Stimulated activated naive CD8-positive, alpha-beta T cell treated with anti-CD3 and anti-CD28 coated beads, Interleukin-15, amount 100 ng/mL, for 72 hours (primary cell): ENCODE measurements at regions not wholly inside any gene's neighbourhood (a gene's known extent, or its start where the extent isn't known, plus 50 kb on each side); places are given as distances from the start of the nearest gene placed in this dataset.

Experiments used
- ATAC-seq: fragments of 150-1000 bp; cut with Tn5 transposase; 2 replicates; pipeline ENCODE4 v1.10.0; 2021; ENCODE audit warnings: mild to moderate bottlenecking, moderate library complexity
- DNase-seq, 2 donors: peaks; one replicate each; pipeline ENCODE4 v3.0.0; 2021 to 2022
- H3K27ac Mint-ChIP-seq, 2 donors: one replicate each; pipeline ENCODE4 v1.8.0; 2022; ENCODE audit warnings: mild to moderate bottlenecking in 2 of 2, mixed read lengths in 2 of 2, moderate library complexity in 2 of 2
- H3K27me3 Mint-ChIP-seq: one replicate; pipeline ENCODE4 v1.8.0; 2022; ENCODE audit warnings: mixed read lengths
- H3K4me1 Mint-ChIP-seq: one replicate; pipeline ENCODE4 v1.8.0; 2022; ENCODE audit warnings: mild to moderate bottlenecking, mixed read lengths
- H3K4me3 Mint-ChIP-seq, 2 donors: one replicate each; pipeline ENCODE4 v1.8.0; 2022; ENCODE audit warnings: mild to moderate bottlenecking in 2 of 2, mixed read lengths in 2 of 2, moderate library complexity in 1 of 2
- H3K9me3 Mint-ChIP-seq, 2 donors: one replicate each; pipeline ENCODE4 v1.8.0; 2022; ENCODE audit warnings: mixed read lengths in 2 of 2

DNA sequence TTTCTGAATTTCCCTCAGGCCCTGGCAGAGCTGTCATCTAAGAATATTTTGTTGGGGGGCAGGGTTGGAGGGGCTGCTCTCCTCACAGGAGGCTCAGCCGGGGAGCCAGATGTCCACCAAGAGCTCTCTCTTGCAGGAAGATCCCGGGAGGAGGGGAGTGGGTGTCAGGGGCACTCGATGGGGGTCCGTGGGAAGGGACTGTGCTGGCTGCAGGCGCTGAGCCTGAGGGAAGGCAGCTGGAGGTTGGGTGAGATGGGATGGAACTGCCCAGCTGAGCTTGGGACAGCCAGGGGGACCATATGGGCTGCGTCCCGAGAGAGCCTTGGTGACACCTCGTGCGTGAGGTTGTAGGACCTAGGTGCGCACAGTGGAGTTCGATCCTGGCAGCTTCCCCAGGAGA is 111.2 kb upstream of the GSE1 start:
- peak overlapping the region in 1 of 2 donors; percentile 76 for H3K27ac Mint-ChIP-seq
- DNase-seq (no peak), ATAC-seq (no peak)
- no peaks in the 10 kb centered on the region for H3K4me1 Mint-ChIP-seq
- H3K4me3 Mint-ChIP-seq, result no peak overlapping the region
- H3K9me3 Mint-ChIP-seq, result no peaks in the 10 kb centered on the region
- no peaks in the 10 kb centered on the region for H3K27me3 Mint-ChIP-seq

DNA sequence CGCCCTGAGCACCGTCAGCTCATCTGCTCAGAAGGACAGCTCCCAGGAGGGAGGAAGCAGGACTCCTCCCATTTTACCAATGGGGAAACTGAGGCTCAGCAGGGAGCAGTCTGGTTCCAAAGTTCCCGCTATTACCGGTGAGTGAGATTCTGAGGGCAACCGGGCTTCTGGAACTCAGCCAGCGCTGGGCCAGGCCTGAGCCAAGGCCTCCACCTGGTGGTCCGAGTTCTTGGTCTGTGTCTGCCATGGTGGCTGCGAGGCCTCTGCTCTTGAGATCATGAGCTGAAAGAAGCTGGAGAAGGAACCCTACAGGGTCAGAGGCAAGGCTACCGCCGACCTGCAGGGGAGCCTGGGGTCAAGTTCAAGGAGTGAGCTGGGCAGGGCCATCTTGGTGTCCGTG is 110.8 kb upstream of the GSE1 start:
- no peaks in the 10 kb centered on the region for H3K4me1 Mint-ChIP-seq
- no peak overlapping the region for H3K4me3 Mint-ChIP-seq
- no peak overlapping the region for H3K27ac Mint-ChIP-seq
- no peaks in the 10 kb centered on the region for H3K27me3 Mint-ChIP-seq
- DNase-seq (no peak), ATAC-seq (no peak)
- H3K9me3 Mint-ChIP-seq, result no peaks in the 10 kb centered on the region

DNA sequence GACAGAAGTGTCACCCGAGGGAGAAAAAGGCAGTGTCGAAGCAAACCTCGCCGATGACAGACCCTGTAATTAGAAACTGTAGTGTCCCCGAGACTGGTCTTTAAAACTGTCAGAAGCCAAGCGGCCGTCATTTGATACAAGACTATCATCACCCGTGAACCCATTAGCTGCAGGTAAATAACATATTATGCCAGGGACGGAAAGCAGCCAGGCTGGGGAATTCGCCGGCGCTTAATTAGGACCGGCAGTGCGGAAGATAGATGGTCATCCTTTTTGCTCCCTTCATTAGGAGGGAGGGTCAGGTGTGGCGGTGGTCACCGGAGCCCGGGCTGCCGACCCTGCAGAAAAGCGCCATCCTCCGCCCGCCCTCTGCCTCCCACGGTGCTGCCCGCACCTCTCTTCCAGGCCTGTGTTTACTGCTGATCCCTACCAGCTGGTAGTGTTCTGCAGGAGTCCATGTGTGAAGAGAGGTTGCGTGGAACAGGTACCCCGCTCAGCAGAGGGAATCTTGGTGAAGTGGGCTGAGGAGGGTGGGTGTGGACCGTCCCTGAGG is 109.4 kb upstream of the GSE1 start:
- H3K27me3 Mint-ChIP-seq, result no peaks in the 10 kb centered on the region
- H3K4me3 Mint-ChIP-seq, result no peak overlapping the region
- ATAC-seq, result no peak
- H3K4me1 Mint-ChIP-seq, result no peaks in the 10 kb centered on the region
- no peak overlapping the region for H3K27ac Mint-ChIP-seq
- no peak for DNase-seq
- no peaks in the 10 kb centered on the region for H3K9me3 Mint-ChIP-seq

DNA sequence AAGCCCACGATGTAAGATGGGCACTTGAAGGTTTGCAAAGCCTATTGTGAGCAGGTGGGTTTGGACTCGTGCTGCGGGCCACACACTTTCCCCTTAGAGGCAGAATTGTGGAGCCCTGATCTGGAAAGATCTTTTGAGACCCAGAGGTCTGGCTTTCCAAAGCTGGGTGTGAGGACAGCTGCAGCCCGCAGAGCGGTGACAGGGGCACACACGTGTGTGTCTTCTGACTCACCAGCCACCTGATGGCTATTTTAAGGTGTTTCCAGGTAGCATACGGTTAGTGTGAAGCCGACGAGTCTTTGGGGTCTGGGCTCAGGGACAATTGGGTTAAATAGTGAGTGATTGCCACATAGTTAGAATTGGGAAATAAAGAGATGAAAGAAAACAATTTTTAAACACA is 108.9 kb upstream of the GSE1 start:
- ATAC-seq, result no peak
- H3K27ac Mint-ChIP-seq, result no peak overlapping the region

DNA sequence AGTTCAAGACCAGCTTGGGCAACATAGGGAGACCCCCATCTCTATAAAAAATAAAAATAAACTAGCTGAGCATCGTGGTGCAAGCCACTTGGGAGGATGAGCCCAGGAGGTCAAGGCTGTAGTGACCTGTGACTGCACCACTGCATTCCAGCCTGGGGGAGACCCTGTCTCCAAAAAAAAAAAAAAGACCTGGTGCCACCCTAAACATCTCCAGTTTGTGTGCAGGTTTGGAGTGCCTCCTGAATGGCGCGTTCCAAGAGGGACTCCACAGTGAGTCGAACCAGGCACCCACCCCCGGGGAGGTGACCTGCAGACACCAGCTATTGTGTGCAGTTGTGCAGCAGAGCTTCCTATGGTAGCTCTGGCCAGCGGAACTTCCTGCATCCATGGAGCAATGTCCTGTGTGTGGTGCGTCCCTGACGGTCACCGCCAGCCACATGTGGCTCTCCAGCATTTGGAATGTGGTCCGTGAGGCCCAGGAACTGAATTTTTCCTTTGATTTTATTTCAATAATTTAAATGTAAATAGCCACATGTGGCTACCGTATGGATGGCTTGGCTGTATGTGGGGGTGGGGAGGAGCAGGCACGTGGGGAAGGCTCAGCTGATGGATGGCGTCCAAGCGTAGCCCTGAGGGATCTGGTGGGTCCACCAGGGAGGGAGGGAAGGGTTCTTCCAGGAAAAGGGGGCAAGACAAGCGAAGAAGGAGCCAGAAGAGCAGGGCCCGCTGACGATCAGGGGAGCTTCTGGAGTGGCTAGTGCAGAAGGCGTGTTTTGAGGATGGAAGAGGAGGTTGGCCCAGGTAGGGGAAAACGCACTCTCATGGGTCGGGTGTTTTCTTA is 107.1 kb upstream of the GSE1 start:
- H3K4me3 Mint-ChIP-seq, result no peak overlapping the region
- H3K27me3 Mint-ChIP-seq, result no peaks in the 10 kb centered on the region
- ATAC-seq (no peak), DNase-seq (no peak)
- no peak overlapping the region for H3K27ac Mint-ChIP-seq
- H3K9me3 Mint-ChIP-seq, result no peaks in the 10 kb centered on the region
- no peaks in the 10 kb centered on the region for H3K4me1 Mint-ChIP-seq

More for the DNA sequence above, 108.9 kb upstream of the GSE1 start:
- H3K27me3 Mint-ChIP-seq, result no peaks in the 10 kb centered on the region
- no peaks in the 10 kb centered on the region for H3K4me1 Mint-ChIP-seq
- DNase-seq, result no peak
- H3K4me3 Mint-ChIP-seq, result no peak overlapping the region
- no peaks in the 10 kb centered on the region for H3K9me3 Mint-ChIP-seq

DNA sequence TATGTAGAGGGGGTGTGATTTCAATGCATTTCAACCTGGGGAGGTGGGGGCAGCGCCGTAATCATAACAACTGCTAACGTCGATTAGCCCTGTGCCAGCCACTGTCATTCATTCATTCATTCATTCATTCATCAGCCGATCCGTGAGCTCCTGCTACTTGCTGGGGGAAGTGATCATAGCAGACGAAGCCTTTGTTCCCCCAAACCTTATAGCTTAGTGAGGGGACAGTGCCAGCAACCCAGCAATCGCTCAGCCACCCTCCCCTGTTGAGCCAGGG is 106.5 kb upstream of the GSE1 start:
- H3K4me3 Mint-ChIP-seq, result no peak overlapping the region
- no peaks in the 10 kb centered on the region for H3K9me3 Mint-ChIP-seq
- H3K4me1 Mint-ChIP-seq, result no peaks in the 10 kb centered on the region
- H3K27me3 Mint-ChIP-seq, result no peaks in the 10 kb centered on the region
- DNase-seq, result no peak
- H3K27ac Mint-ChIP-seq, result no peak overlapping the region
- ATAC-seq, result no peak

DNA sequence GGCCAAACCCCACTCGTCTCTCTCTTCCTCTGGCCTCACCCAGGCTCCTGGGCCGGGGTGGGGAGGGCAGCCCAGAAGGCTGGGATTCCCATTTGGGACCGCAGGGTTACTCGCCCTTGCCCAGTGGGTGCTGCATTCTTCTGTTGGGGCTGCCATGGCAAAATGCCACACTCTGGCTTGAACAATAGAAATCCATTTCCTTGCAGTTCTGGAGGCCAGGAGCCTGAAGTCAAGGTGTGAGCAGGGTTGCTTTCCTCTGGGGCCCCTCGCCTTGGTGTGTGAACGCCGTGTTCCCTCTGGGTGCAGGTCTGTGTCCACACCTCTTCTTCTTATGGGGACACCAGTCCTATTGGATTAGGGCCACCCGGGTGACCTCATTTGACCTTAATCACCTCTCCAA is 105.8 kb upstream of the GSE1 start:
- H3K27ac Mint-ChIP-seq, result no peak overlapping the region
- no peaks in the 10 kb centered on the region for H3K27me3 Mint-ChIP-seq
- ATAC-seq, result no peak
- H3K4me1 Mint-ChIP-seq, result no peaks in the 10 kb centered on the region
- DNase-seq, result no peak
- H3K9me3 Mint-ChIP-seq, result no peaks in the 10 kb centered on the region
- no peak overlapping the region for H3K4me3 Mint-ChIP-seq

DNA sequence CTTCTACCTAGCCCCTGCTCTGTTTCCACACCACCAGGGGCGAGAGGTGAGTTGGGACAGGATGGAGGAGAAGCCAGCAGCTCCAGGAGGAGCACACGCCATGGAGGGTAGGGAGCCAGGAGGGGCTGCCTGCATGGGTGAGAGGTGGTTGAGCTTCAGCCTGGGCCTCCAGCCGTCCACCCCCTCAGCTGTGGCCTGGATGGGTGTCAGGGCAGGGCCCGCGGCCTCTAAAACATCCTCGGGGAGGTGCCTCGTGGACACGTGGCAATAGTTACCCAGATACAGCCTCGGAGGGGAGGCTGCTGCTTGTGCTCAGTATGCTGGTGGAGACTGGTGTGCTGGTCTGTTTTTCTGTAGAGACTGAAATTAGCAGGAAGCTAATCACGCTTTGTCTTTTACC is 104.7 kb upstream of the GSE1 start:
- no peaks in the 10 kb centered on the region for H3K4me1 Mint-ChIP-seq
- no peaks in the 10 kb centered on the region for H3K9me3 Mint-ChIP-seq
- DNase-seq (no peak), ATAC-seq (no peak)
- H3K27me3 Mint-ChIP-seq, result no peaks in the 10 kb centered on the region
- H3K27ac Mint-ChIP-seq, result no peak overlapping the region
- no peak overlapping the region for H3K4me3 Mint-ChIP-seq

DNA sequence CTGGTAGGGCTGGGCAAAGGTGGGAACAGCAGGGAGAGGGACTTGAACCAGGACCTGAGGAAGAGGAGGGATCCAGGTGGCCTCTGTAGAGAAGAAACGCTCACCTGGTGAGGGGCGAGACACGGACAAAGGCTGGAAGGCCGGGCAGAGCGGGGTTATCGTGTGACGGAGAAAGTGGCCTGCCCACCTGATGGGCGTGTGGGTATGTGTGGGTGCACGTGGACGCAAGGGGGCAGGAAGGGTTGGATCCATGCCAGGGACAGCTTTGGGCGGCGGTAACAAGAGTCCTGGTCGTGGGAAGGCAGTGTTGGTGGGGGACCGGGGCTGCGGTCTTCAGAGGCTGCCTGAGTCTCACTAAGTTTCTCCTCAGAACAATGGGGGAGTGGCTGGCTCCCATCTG is 104.1 kb upstream of the GSE1 start:
- Mint-ChIP-seq H3K27me3 (no peaks in the 10 kb centered on the region), H3K27ac (no peak overlapping the region), H3K4me1 (no peaks in the 10 kb centered on the region), H3K4me3 (no peak overlapping the region), H3K9me3 (no peaks in the 10 kb centered on the region)
- ATAC-seq, result no peak
- DNase-seq, result no peak

DNA sequence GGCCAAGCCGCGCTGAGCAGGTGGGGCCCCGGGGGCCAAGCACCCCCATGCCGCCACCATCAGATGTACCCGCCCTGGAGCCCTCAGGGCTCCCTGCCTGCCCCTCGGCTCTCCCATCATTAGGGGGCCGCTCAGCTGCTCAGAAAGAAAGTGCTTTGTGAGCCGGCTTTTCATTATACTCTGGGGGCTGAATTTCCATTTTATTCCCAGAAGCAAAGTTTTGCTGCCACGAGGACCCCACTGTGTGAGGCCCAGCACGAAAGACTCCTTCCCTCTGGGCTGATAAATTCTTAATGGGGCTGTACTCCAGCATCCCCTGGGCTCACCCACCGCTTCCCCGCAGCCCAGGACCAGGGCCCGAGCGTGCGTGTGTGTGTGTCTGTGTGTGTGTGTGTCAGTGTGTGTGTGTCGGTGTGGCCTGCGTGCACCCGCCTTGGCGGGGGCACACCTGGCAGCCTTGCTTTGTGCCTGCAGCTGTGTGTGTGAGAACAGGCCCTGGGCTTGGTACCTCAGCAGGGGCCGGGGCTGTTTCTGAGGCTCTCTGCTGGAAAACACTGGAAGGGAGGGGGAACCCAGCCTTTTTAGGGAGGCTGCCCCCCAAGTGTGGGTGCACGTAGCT is 103.0 kb upstream of the GSE1 start:
- Mint-ChIP-seq H3K4me1 (no peaks in the 10 kb centered on the region), H3K4me3 (no peak overlapping the region), H3K9me3 (no peaks in the 10 kb centered on the region), H3K27me3 (no peaks in the 10 kb centered on the region), H3K27ac (peak overlapping the region in 1 of 2 donors; percentile 80)
- no peak for DNase-seq
- no peak for ATAC-seq

DNA sequence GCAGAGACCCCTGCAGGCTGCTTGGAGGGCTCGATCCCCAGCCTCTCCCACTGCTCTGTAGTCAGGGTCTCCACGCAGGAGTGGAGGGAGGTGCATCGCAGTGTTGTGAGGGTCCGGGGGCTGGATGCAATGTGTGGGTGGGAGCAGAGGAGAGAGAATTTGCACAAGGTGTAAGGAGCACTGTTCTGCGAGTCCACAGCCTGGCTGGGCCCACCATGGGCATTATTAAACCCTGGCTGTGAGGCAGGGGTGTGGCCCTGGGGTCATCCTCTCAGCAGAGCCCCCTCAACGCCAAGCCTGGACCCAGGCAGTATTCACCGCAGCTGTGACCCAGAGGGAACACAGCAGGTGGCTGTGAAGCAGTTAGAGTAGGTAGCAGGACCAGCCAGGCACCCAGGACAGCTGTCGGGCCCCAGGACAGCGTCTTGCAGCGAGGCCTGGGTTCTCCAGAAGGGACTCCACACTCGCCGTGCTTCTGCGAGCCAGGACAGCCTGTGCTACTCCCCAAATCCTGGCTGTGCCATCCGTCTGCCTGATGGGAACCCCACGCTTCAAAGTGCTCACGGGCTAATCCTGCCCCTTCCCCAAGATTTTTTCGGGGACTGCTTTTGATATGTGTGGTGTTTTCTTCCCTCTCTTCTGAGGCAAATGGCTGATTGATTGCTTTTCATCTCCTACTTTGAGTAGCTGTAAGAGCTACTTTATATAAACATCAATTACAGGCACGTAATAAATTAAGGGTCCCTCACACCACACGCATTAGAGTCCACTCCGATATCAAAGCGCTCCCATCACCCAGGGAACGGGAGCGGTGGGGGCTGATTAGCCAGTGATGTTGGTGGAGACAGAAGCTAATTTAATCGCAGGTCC is 100.9 kb upstream of the GSE1 start:
- no peak overlapping the region for H3K4me3 Mint-ChIP-seq
- H3K27me3 Mint-ChIP-seq, result no peaks in the 10 kb centered on the region
- H3K27ac Mint-ChIP-seq, result no peak overlapping the region
- no peaks in the 10 kb centered on the region for H3K9me3 Mint-ChIP-seq
- no peak for DNase-seq
- no peaks in the 10 kb centered on the region for H3K4me1 Mint-ChIP-seq
- no peak for ATAC-seq

DNA sequence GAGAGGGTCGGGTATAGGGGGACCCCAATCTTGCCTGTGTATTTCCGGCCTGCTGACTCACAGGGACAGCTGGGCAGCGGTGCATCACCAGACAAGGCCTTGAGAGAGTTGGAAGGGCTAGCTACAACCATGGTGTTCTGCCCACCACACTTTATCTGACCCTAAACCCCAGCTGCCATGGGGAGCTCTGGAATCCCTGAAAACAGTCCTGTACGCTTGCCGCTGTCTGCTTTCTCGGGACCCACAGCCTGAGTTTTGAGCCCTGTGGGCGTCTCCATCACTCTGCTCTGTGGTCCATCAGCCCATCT is 100.4 kb upstream of the GSE1 start:
- H3K9me3 Mint-ChIP-seq, result no peaks in the 10 kb centered on the region
- DNase-seq (no peak), ATAC-seq (no peak)
- H3K27ac Mint-ChIP-seq, result no peak overlapping the region
- H3K27me3 Mint-ChIP-seq, result no peaks in the 10 kb centered on the region
- H3K4me3 Mint-ChIP-seq, result no peak overlapping the region
- H3K4me1 Mint-ChIP-seq, result no peaks in the 10 kb centered on the region

DNA sequence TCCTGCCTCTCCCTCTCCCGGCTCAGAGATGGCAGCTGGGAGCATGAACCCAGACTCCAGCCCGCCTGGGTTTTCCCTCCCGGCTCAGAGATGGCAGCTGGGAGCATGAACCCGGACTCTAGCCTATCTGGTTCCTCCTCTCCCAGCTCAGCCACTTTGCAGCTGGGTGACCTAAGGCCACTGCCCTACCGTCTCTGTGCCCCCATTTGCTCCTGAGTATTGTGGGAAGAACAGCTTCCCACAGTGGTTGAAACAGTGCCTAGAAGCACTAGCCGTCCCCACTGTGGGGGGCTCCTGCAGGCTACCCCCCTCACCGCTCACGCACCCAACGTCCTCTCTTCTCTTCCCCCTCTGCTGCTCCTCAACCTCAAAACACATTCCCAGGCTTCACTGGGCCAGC is 99.9 kb upstream of the GSE1 start:
- Mint-ChIP-seq H3K9me3 (no peaks in the 10 kb centered on the region), H3K4me3 (no peak overlapping the region), H3K27ac (peak overlapping the region in 1 of 2 donors; percentile 49), H3K27me3 (no peaks in the 10 kb centered on the region), H3K4me1 (no peaks in the 10 kb centered on the region)
- ATAC-seq, result no peak
- no peak for DNase-seq

DNA sequence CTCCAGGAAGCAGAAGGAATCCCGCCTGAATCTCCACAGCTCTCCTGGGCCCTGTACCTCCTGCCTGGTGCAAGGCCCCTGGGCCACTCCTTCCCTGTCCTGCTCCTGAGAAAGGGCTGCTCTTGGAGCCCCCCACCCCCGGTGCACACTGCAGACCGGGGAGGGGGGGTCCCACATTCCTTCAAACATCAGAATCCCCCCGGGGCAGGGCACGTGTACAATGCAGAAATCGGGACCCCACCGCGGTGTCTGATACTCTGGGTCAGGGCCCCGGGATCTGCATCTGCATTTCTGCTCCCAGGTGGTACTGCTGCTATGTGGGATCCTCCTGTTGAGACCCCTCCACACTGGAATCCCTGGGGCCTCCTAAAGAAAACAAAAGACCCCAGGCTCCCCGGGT is 99.5 kb upstream of the GSE1 start:
- no peaks in the 10 kb centered on the region for H3K27me3 Mint-ChIP-seq
- no peak overlapping the region for H3K4me3 Mint-ChIP-seq
- no peaks in the 10 kb centered on the region for H3K9me3 Mint-ChIP-seq
- no peaks in the 10 kb centered on the region for H3K4me1 Mint-ChIP-seq
- DNase-seq, result no peak
- H3K27ac Mint-ChIP-seq, result peak overlapping the region in 1 of 2 donors; percentile 49
- ATAC-seq, result peak; percentile 52

DNA sequence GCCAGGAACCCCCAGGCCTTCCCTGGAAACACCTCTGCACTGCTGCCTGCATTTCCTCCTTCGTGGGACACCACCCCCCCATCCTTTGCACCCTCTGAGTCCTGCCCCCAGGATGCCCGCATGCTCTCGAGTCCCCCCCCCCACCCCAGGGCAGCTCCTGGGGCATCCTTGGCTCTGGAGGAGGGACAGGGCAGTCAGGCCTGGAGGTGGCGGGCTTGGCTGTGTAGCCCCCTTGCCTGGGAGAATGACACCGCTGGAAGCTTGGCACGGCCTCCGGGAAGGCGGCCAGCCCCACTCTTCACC is 98.9 kb upstream of the GSE1 start:
- H3K27me3 Mint-ChIP-seq, result no peaks in the 10 kb centered on the region
- H3K4me1 Mint-ChIP-seq, result no peaks in the 10 kb centered on the region
- H3K4me3 Mint-ChIP-seq, result no peak overlapping the region
- no peak overlapping the region for H3K27ac Mint-ChIP-seq
- ATAC-seq (no peak), DNase-seq (no peak)
- H3K9me3 Mint-ChIP-seq, result peaks cover under 1 to 2% of the 10 kb centered on the region in 2 donors

DNA sequence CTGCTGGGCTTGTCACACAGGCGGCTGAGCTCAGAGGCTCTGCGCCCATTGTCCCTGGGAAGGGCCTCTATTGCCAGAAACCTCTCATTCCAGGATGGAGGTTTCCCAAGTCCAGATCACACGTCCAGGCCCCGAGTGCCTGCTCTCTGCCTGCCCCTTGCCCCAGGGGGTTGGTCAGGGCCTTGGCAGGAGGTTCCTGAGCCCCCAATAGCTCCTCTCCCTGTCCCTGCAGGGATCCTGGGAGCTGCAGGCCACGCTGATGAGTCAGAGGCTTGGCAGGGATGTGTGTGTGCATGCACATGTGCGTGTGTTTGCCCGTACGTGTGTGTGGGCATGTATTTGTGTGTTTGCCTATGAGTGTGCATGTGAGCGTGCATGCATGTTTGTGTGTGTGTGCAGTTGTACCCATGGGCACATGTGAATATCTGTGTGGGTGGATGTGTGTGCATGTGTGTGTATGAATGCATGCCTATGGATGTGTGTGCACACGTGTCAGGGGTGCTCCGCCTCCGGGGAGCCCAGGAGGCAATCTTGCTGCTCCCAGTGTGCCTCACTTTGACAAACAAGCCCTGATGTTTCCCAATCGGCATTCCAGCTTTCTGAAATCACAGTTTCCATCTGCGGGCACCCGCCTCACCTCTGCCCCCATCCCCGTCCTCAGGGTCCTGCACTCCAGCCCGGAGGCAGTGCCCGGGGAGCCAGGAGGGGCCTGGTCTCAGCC is 98.4 kb upstream of the GSE1 start:
- no peak overlapping the region for H3K27ac Mint-ChIP-seq
- ATAC-seq, result no peak
- no peaks in the 10 kb centered on the region for H3K4me1 Mint-ChIP-seq
- H3K9me3 Mint-ChIP-seq, result peaks cover 6 to 7% of the 10 kb centered on the region in 2 donors
- DNase-seq, result no peak
- H3K27me3 Mint-ChIP-seq, result no peaks in the 10 kb centered on the region
- no peak overlapping the region for H3K4me3 Mint-ChIP-seq
